ENCODE measurements at regions not wholly inside any gene's neighbourhood (a gene's known extent, or its start where the extent isn't known, plus 50 kb on each side); places are given as distances from the start of the nearest gene placed in this dataset.

DNA sequence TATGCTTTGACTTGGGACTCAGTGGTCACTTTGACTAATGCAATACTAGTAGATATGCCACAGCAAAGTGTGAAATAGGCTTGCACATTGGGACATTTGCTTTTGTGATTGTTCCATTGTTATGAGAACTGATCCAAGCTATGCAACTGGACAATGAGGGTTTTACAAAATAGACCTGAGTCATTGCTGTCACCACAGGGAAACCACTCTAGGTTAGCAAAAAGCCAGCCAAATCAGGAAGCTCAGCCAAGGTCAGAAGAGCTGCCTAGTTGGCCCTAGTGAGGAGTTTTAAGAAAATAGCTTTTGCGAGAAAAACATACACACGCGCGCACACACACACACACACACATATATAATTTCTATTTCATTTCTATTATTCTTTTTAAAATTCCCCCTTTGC is 452.4 kb upstream of the CDH7 start:
- no peak for TF ChIP-seq EZH2 (IDR thresholded peaks at IDR 0.05; ENCODE audit: low read length)
- TF ChIP-seq, protein P1, sequence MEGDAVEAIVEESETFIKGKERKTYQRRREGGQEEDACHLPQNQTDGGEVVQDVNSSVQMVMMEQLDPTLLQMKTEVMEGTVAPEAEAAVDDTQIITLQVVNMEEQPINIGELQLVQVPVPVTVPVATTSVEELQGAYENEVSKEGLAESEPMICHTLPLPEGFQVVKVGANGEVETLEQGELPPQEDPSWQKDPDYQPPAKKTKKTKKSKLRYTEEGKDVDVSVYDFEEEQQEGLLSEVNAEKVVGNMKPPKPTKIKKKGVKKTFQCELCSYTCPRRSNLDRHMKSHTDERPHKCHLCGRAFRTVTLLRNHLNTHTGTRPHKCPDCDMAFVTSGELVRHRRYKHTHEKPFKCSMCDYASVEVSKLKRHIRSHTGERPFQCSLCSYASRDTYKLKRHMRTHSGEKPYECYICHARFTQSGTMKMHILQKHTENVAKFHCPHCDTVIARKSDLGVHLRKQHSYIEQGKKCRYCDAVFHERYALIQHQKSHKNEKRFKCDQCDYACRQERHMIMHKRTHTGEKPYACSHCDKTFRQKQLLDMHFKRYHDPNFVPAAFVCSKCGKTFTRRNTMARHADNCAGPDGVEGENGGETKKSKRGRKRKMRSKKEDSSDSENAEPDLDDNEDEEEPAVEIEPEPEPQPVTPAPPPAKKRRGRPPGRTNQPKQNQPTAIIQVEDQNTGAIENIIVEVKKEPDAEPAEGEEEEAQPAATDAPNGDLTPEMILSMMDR (optimal IDR thresholded peaks at IDR 0.05 in 1 of 3, IDR thresholded peaks at IDR 0.05 in 1 of 3, conservative IDR thresholded peaks at IDR 0.05 in 1 of 3; ENCODE audit: extremely low read depth in 1 of 3, insufficient read depth in 2 of 3, low read length in 3 of 3): no peak
- no peak overlapping the region for H3K4me3 ChIP-seq (ENCODE audit: control insufficient read depth in 2 of 3, extremely low read depth in 1 of 3, insufficient read depth in 2 of 3, low read depth in 1 of 3, low read length in 3 of 3)
- no peak for DNase-seq (ENCODE audit: low read depth, low spot score)
- no peaks in the 10 kb centered on the region for H3K27me3 ChIP-seq (ENCODE audit: control insufficient read depth, extremely low read depth, insufficient read depth, low read length)
- no peak for FAIRE-seq
- H3K4me2 ChIP-seq (ENCODE audit: control insufficient read depth, extremely low read depth, insufficient read depth, low read depth, low read length): no peak overlapping the region
- H2AFZ ChIP-seq (ENCODE audit: control insufficient read depth, low read length): no peak overlapping the region
- no peaks in the 10 kb centered on the region for H3K9me3 ChIP-seq (ENCODE audit: control insufficient read depth, low read depth, low read length)
- H3K4me1 ChIP-seq (ENCODE audit: control insufficient read depth, extremely low read depth, insufficient read depth, low read length): no peaks in the 10 kb centered on the region
- H3K36me3 ChIP-seq (ENCODE audit: control insufficient read depth in 2 of 2, extremely low read depth in 1 of 2, insufficient read depth in 2 of 2, low read length in 2 of 2): no peaks in the 10 kb centered on the region
- no peaks in the 10 kb centered on the region for H4K20me1 ChIP-seq (ENCODE audit: control insufficient read depth, extremely low read depth, insufficient read depth, low read length)
- no peaks in the 10 kb centered on the region for H3K79me2 ChIP-seq (ENCODE audit: control insufficient read depth, insufficient read depth, low read length)
- H3K9ac ChIP-seq (ENCODE audit: control insufficient read depth, extremely low read depth, insufficient read depth, low read length): no peak overlapping the region
- dilution Hi-C loops (cut with MboI; ENCODE audit: extremely low pct_ligation_motif_present, low sequenced_read_pairs): no loop called here
- H3K9me1 ChIP-seq (ENCODE audit: control insufficient read depth, extremely low read depth, insufficient read depth, low read length): no peaks in the 10 kb centered on the region
- no peak overlapping the region for H3K27ac ChIP-seq (ENCODE audit: control insufficient read depth, insufficient read depth, low read length)

DNA sequence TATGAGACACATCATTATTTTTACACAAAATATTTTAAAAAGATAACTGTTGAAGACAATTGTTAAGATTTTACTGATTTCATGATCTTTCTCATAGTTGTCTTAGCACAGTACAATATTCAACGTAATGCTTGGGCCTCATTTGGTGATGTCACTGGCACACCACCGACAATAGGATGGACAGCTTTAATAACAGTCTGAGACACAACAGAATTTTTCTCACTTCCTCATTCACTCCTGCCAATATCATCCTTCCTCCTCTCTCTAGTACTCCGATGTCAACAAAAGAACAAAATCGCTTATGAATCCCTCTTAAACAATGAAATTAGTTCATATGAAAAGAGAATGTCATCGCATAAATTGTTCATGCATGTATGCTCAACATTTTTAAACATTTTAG is 461.9 kb upstream of the CDH7 start:
- Histone ChIP-seq H3K79me2 (ENCODE audit: control insufficient read depth, insufficient read depth, low read length) (no peaks in the 10 kb centered on the region), H3K9me1 (ENCODE audit: control insufficient read depth, extremely low read depth, insufficient read depth, low read length) (no peaks in the 10 kb centered on the region), H3K9me3 (ENCODE audit: control insufficient read depth, low read depth, low read length) (peaks cover 2% of the 10 kb centered on the region), H3K9ac (ENCODE audit: control insufficient read depth, extremely low read depth, insufficient read depth, low read length) (no peak overlapping the region), H3K27ac (ENCODE audit: control insufficient read depth, insufficient read depth, low read length) (no peak overlapping the region), H2AFZ (ENCODE audit: control insufficient read depth, low read length) (no peak overlapping the region), H3K27me3 (ENCODE audit: control insufficient read depth, extremely low read depth, insufficient read depth, low read length) (no peaks in the 10 kb centered on the region), H3K4me1 (ENCODE audit: control insufficient read depth, extremely low read depth, insufficient read depth, low read length) (no peaks in the 10 kb centered on the region), H3K36me3 (ENCODE audit: control insufficient read depth in 2 of 2, extremely low read depth in 1 of 2, insufficient read depth in 2 of 2, low read length in 2 of 2) (no peaks in the 10 kb centered on the region), H3K4me3 (ENCODE audit: control insufficient read depth in 2 of 3, extremely low read depth in 1 of 3, insufficient read depth in 2 of 3, low read depth in 1 of 3, low read length in 3 of 3) (no peak overlapping the region), H3K4me2 (ENCODE audit: control insufficient read depth, extremely low read depth, insufficient read depth, low read depth, low read length) (no peak overlapping the region), H4K20me1 (ENCODE audit: control insufficient read depth, extremely low read depth, insufficient read depth, low read length) (no peaks in the 10 kb centered on the region)
- DNase-seq (ENCODE audit: low read depth, low spot score) (no peak), FAIRE-seq (no peak)
- TF ChIP-seq, protein P1 (optimal IDR thresholded peaks at IDR 0.05 in 1 of 3, IDR thresholded peaks at IDR 0.05 in 1 of 3, conservative IDR thresholded peaks at IDR 0.05 in 1 of 3; ENCODE audit: extremely low read depth in 1 of 3, insufficient read depth in 2 of 3, low read length in 3 of 3): no peak
- no peak for TF ChIP-seq EZH2 (IDR thresholded peaks at IDR 0.05; ENCODE audit: low read length)
- dilution Hi-C loops (cut with MboI; ENCODE audit: extremely low pct_ligation_motif_present, low sequenced_read_pairs): no loop called here

All from keratinocyte (primary cell).